GM21619 (cell line): ENCODE measurements at regions not wholly inside any gene's neighbourhood (a gene's known extent, or its start where the extent isn't known, plus 50 kb on each side); places are given as distances from the start of the nearest gene placed in this dataset.

Source experiments
- ATAC-seq: cut with Tn5 transposase; IDR thresholded peaks from one replicate; pipeline ENCODE4 v1.9.1; 2021; ENCODE audit not compliant: unreplicated experiment

DNA sequence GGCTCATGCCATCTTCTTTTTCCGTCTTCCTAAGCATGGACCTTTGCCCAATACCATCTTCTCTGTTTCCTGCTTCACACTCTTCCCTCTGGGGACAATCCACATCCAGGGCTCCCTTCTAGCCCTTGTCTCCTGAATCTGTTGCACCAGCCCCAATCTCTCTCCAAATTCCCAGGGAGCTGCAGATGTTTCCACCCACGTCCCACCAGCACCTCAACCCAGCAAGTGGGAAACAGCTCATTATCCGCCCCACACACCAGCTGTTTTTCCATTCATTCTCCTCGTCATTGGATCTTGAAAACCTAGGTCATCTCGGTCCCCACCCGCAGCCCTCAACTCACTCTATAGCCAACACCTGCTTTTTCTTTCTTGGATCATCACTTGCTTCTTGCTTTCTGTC, 185.0 kb upstream of the CDYL start:
- no peak for ATAC-seq

- ATAC-seq: no peak
Observed at GRCh38 chr6:4589295-4589694, 186.9 kb upstream of the CDYL start.

DNA sequence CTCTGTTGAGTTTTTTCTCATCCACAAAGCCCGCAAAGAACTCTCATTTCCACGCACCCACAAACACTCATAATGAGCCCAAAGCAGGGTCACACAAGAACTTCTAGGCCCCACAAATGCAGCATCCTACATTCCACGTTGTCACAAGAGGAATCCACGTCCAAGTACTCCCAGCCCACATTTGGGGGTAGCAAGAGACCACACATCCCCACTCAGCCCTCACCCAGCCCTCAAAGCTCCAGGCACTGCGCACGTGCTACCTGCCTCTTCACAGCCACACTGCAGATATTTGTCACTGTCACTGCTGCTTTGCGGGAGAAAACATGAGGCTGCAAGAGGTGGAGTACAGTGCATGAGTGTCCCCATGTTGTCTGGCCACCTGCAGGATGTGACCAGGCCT, 187.6 kb upstream of the CDYL start:
- no peak for ATAC-seq

DNA sequence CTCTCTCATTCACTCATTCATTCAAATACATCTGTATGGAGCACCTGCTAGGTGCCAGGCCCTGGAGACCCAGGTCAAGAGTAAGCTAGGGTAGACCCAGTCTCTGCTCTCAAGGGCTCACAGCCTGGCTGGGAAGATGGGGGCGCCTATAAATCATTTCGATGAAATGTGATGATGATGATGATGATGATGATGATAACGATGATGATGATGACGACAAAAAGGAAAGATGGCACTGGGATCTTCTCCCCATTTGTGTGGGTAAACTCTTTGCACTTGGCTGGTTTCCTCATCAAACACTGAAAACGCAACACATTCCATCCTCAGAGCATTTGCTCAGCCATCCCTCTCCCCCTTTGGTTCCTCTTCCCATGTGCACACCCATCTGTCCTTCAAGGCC, 188.0 kb upstream of the CDYL start:
- no peak for ATAC-seq

DNA sequence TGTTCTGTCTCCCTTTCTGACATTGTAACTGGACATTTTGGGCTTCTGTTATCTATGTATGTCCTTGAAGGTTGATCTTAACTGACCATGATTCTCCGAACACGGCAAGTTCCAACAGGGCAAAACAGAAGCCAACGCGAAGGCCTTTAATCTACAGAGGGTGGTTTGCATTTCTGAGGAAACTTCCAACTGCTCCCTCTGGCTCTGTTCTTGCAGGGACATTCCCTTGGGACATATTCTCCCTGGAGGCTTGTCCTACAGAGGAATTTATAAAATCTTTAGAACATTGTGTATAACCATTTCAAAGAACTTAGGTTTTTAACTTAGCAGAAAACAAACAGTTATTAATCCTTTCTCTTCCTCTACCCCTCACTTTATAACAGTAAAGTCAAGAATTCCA, 189.0 kb upstream of the CDYL start:
- no peak for ATAC-seq

- no peak for ATAC-seq
Observed at GRCh38 chr6:4586469-4586859, 189.7 kb upstream of the CDYL start.

GRCh38 chr6:4585682-4586468, 190.3 kb upstream of the CDYL start:
- ATAC-seq: no peak

GRCh38 chr6:4584801-4585200, 191.4 kb upstream of the CDYL start:
- no peak for ATAC-seq

DNA sequence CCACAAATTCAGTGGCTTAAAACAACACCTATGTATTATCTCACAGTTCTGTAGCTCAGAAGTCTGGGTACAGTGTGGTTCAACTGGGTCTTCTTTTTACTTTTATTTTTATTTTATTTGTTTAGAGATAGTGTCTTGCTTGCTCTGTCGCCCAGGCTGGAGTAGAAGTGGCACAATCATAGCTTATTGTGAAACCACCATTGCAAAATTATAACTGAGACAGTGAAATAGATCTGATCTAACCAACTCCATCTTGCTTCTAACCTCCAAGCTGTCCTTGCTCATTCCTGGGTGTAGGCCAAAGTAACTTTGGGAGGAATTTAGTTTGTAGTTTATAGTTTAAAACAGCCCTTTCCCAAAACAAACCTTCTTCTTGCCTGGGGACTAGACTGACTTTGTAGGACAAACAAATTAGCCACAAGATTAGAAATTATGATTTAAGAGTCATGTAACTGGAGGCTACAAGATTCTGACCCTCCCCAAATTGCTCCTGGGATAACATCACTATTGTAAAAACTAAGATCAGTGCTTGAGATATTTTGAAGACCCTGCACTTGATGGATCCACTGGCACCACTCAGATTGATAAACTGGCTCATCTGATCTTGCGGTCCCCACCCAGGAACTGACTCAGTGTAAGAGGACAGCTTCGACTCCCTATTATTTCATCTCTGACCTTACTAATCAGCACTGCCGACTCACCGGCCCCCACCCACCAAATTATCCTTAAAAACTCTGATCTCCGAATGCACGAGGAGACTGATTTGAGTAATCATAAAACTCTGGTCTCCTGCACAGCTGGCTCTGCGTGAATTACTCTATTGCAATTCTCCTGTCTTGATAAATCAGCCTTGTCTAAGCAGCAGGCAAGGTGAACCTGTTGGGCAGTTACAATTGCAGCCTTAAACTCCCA, 193.4 kb upstream of the CDYL start:
- no peak for ATAC-seq

GRCh38 chr6:4581468-4582385, 194.5 kb upstream of the CDYL start:
- no peak for ATAC-seq

GRCh38 chr6:4580361-4580760, 195.8 kb upstream of the CDYL start:
- ATAC-seq: no peak

DNA sequence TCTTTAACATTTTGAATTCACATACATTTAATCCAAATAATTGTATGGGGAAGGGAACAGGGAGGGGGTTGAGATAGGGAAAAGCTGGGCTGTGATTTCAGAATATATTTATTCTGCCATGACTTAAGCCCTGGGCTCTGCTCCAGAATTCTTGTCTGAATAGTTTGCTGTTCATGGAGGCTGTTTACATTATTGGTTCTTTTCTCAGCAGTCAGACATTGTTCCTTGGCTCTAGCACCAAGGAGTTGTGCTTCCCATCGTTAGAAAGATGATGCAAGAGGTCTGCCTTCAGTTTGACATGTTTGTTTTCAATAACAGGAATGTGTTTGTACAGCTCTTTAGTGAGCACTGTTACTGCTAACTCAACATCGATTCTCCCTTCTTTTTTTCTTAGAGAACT, 198.8 kb upstream of the CDYL start:
- no peak for ATAC-seq

- no peak for ATAC-seq
Observed at GRCh38 chr6:4575714-4576113, 200.5 kb upstream of the CDYL start.

- ATAC-seq: no peak
Observed at GRCh38 chr6:4574007-4574406, 202.2 kb upstream of the CDYL start.

- no peak for ATAC-seq
Observed at GRCh38 chr6:4571011-4571410, 205.2 kb upstream of the CDYL start.

DNA sequence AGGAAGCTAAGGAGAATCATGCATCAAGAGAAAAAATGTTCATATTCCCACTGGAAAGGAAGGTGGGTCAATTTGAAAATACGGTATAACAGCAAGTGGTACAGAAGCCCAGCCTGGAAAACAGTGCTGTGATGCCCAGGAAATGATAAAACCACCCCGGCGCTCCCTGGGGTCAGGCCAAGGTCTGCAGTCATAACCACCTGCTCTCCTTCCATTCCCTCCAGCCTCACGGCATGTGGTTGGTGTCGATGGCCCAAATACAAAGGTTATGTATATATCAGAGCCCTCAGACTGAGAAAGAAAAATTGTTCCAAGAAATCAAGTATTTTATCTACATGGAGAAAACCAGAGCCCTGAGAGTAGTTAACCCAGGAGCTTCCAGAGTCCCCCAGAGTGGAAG, 208.1 kb upstream of the CDYL start:
- ATAC-seq: no peak

DNA sequence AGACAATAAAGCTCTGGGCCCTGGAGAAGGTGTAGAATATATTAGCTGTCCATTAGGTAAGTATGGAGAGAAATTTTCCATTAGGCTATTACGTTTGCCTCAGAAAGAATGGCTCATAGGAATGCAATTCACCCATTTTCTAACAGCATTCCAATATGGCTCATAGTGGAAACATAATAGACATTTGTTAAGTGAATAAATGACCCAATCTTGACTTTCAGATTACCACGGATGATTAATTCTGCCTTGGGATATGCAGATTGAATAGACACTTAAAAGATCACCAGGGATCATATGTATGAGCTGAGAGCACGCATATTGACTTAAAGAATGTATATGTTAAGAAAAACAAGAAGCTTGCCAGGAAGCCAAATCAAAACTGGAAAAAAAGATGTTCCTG, 209.1 kb upstream of the CDYL start:
- no peak for ATAC-seq

DNA sequence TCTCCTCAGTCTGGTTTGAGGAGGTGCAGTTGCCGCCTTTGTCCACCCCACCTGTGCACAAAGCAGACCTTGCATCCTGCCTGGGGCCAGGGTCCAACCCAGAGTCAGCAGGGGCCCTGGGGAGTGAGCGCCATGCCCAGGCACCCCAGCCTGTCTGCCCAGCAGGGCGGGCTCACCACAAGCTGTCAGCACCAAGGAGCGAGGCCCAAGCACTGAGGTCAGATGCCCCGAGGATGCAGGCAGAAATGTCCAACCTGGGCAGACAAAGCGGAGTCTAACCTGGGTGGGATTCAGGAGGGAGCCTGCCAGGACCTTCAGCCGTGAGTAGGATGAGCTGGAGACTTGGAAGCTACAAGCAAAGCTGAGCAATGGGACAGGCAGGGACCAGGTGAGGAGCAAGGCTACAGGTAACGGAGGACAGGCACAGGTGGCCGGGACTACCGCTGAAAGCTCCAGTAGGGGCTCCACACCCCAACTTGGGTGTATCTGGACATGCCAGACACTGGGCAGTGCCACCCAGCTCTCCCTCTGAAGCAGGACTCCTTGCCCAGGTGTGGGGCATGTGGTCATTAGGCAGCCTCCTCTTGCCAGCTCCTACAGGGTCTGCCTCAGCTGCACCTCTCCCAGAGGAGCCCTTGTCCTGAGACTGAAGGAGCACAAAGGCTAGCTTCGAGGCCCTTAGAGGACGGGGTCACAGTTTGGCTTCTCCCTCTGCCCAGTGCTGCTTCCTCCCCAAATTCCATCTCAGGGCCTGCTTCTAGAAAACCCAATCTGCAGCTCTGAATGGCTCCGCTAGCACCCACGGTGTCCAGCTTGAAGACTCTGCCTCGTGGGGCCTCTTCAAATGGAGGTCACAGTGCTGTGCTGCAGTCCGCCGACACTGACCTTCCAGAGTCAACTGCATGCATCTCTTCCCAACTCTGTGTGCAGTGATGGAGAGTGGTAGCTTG, 210.6 kb upstream of the CDYL start:
- no peak for ATAC-seq

DNA sequence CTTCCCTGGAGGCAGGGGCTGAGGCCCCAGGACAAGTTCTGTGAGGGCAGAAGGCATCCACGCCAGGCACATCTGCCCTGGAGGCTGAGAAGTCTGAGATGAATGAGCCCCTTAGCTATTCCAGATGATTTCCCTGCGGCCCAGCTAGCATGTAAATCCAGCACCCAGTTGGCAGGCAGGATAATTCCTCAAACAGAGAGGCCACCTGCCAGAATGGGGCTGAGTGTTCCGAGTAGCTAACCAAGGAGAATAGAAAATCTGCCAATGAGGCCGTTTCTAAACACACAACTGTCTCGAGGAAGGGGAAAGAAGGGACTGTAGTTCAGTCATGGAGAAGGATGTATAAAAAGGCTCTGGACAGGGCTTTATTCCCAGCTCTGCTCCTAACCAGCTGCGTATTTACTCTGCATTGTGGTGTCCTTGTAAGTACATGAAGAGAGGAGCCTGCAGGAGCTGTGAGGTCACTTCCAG, 211.4 kb upstream of the CDYL start:
- no peak for ATAC-seq

DNA sequence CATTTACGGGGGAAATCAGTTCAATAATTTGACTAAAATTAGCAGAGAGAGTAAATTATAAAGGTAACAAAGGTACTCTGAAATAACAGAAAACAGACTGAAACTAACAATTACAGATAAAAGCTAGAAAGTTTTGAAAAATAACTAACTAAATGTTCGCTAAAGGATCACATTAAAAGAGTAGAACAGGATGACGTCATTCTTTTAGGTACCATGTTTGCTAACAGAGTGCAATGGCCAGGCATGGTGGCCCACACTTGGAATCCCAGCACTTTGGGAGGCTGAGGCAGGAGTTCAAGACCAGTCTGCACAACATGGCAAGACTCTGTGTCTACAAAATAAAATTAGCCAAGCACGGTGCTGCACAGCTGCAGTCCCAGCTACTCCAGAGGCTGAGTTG, 212.3 kb upstream of the CDYL start:
- ATAC-seq: no peak
